ENCODE measurements at regions not wholly inside any gene's neighbourhood (a gene's known extent, or its start where the extent isn't known, plus 50 kb on each side); places are given as distances from the start of the nearest gene placed in this dataset.

GRCh38 chr5:82389347-82389746 lies 111.2 kb upstream of the RPS23 start:
- Mint-ChIP-seq H3K4me3 (peak overlapping the region; percentile 23), H3K4me1 (ENCODE audit: low read depth) (peaks cover 15% of the 10 kb centered on the region), H3K9me3 (peaks cover 2% of the 10 kb centered on the region), H3K36me3 (ENCODE audit: low read depth) (no peaks in the 10 kb centered on the region), H3K27ac (peak overlapping the region; percentile 93), H3K27me3 (no peaks in the 10 kb centered on the region)
- DNase-seq: no peak

- Mint-ChIP-seq H3K4me1 (ENCODE audit: low read depth) (peaks cover 15% of the 10 kb centered on the region), H3K36me3 (ENCODE audit: low read depth) (no peaks in the 10 kb centered on the region), H3K9me3 (peaks cover 2% of the 10 kb centered on the region), H3K27me3 (no peaks in the 10 kb centered on the region), H3K4me3 (no peak overlapping the region), H3K27ac (peak overlapping the region; percentile 93)
- DNase-seq: no peak
Measured at GRCh38 chr5:82388181-82388580, 110.0 kb upstream of the RPS23 start.

- Mint-ChIP-seq H3K27ac (no peak overlapping the region), H3K36me3 (ENCODE audit: low read depth) (no peaks in the 10 kb centered on the region), H3K27me3 (no peaks in the 10 kb centered on the region), H3K4me1 (ENCODE audit: low read depth) (peaks cover 15% of the 10 kb centered on the region), H3K9me3 (peaks cover 2% of the 10 kb centered on the region), H3K4me3 (no peak overlapping the region)
- DNase-seq: no peak
Measured at GRCh38 chr5:82387819-82388166, 109.6 kb upstream of the RPS23 start.

GRCh38 chr5:82387001-82387818 lies 109.1 kb upstream of the RPS23 start:
- H3K36me3 Mint-ChIP-seq (ENCODE audit: low read depth): no peaks in the 10 kb centered on the region
- H3K9me3 Mint-ChIP-seq: peaks cover 2% of the 10 kb centered on the region
- DNase-seq: no peak
- H3K4me1 Mint-ChIP-seq (ENCODE audit: low read depth): peaks cover 15% of the 10 kb centered on the region
- H3K27ac Mint-ChIP-seq: no peak overlapping the region
- no peaks in the 10 kb centered on the region for H3K27me3 Mint-ChIP-seq
- no peak overlapping the region for H3K4me3 Mint-ChIP-seq

GRCh38 chr5:82386576-82386975 lies 108.4 kb upstream of the RPS23 start:
- Mint-ChIP-seq H3K27ac (no peak overlapping the region), H3K36me3 (ENCODE audit: low read depth) (no peaks in the 10 kb centered on the region), H3K4me3 (no peak overlapping the region), H3K27me3 (no peaks in the 10 kb centered on the region), H3K4me1 (ENCODE audit: low read depth) (peaks cover 17% of the 10 kb centered on the region), H3K9me3 (peaks cover 2% of the 10 kb centered on the region)
- no peak for DNase-seq

- Mint-ChIP-seq H3K27ac (no peak overlapping the region), H3K4me3 (no peak overlapping the region), H3K4me1 (ENCODE audit: low read depth) (peaks cover 14% of the 10 kb centered on the region)
Measured at GRCh38 chr5:82384034-82384750, 106.0 kb upstream of the RPS23 start.

GRCh38 chr5:82381591-82381990 lies 103.4 kb upstream of the RPS23 start:
- H3K27me3 Mint-ChIP-seq: no peaks in the 10 kb centered on the region
- DNase-seq: no peak
- H3K9me3 Mint-ChIP-seq: no peaks in the 10 kb centered on the region
- no peaks in the 10 kb centered on the region for H3K36me3 Mint-ChIP-seq (ENCODE audit: low read depth)
- no peak overlapping the region for H3K27ac Mint-ChIP-seq
- H3K4me3 Mint-ChIP-seq: no peak overlapping the region
- H3K4me1 Mint-ChIP-seq (ENCODE audit: low read depth): peaks cover 7% of the 10 kb centered on the region

More at GRCh38 chr5:82384034-82384750, 106.0 kb upstream of the RPS23 start:
- peaks cover 2% of the 10 kb centered on the region for H3K9me3 Mint-ChIP-seq
- no peaks in the 10 kb centered on the region for H3K27me3 Mint-ChIP-seq
- DNase-seq: no peak
- no peaks in the 10 kb centered on the region for H3K36me3 Mint-ChIP-seq (ENCODE audit: low read depth)

GRCh38 chr5:82376307-82376706 lies 98.2 kb upstream of the RPS23 start:
- Mint-ChIP-seq H3K27me3 (no peaks in the 10 kb centered on the region), H3K36me3 (ENCODE audit: low read depth) (no peaks in the 10 kb centered on the region), H3K4me1 (ENCODE audit: low read depth) (peaks cover 17% of the 10 kb centered on the region), H3K9me3 (peaks cover 7% of the 10 kb centered on the region), H3K4me3 (no peak overlapping the region), H3K27ac (no peak overlapping the region)
- DNase-seq: no peak

GRCh38 chr5:82375488-82376244 lies 97.5 kb upstream of the RPS23 start:
- Mint-ChIP-seq H3K4me1 (ENCODE audit: low read depth) (peaks cover 14% of the 10 kb centered on the region), H3K4me3 (no peak overlapping the region), H3K27ac (no peak overlapping the region), H3K9me3 (peaks cover 7% of the 10 kb centered on the region), H3K27me3 (no peaks in the 10 kb centered on the region), H3K36me3 (ENCODE audit: low read depth) (no peaks in the 10 kb centered on the region)
- no peak for DNase-seq

GRCh38 chr5:82374637-82375036 lies 96.5 kb upstream of the RPS23 start:
- H3K4me1 Mint-ChIP-seq (ENCODE audit: low read depth): peaks cover 14% of the 10 kb centered on the region
- peak overlapping the region; percentile 54 for H3K27ac Mint-ChIP-seq
- H3K27me3 Mint-ChIP-seq: no peaks in the 10 kb centered on the region
- H3K36me3 Mint-ChIP-seq (ENCODE audit: low read depth): no peaks in the 10 kb centered on the region
- peaks cover 7% of the 10 kb centered on the region for H3K9me3 Mint-ChIP-seq
- H3K4me3 Mint-ChIP-seq: no peak overlapping the region
- no peak for DNase-seq

GRCh38 chr5:82367930-82368329 lies 89.8 kb upstream of the RPS23 start:
- DNase-seq: no peak
- Mint-ChIP-seq H3K27me3 (peaks cover 4% of the 10 kb centered on the region), H3K9me3 (peaks cover 2% of the 10 kb centered on the region), H3K27ac (no peak overlapping the region), H3K4me1 (ENCODE audit: low read depth) (peaks cover 19% of the 10 kb centered on the region), H3K4me3 (no peak overlapping the region), H3K36me3 (ENCODE audit: low read depth) (no peaks in the 10 kb centered on the region)

GRCh38 chr5:82365744-82366228 lies 87.6 kb upstream of the RPS23 start:
- no peak overlapping the region for H3K4me3 Mint-ChIP-seq
- H3K27ac Mint-ChIP-seq: peak overlapping the region; percentile 63
- no peaks in the 10 kb centered on the region for H3K36me3 Mint-ChIP-seq (ENCODE audit: low read depth)
- H3K4me1 Mint-ChIP-seq (ENCODE audit: low read depth): peaks cover 25% of the 10 kb centered on the region
- H3K27me3 Mint-ChIP-seq: peaks cover 8% of the 10 kb centered on the region
- H3K9me3 Mint-ChIP-seq: no peaks in the 10 kb centered on the region
- DNase-seq: no peak

GRCh38 chr5:82365026-82365425 lies 86.9 kb upstream of the RPS23 start:
- no peak for DNase-seq
- Mint-ChIP-seq H3K9me3 (no peaks in the 10 kb centered on the region), H3K4me3 (no peak overlapping the region), H3K27me3 (peaks cover 8% of the 10 kb centered on the region), H3K36me3 (ENCODE audit: low read depth) (no peaks in the 10 kb centered on the region), H3K4me1 (ENCODE audit: low read depth) (peaks cover 32% of the 10 kb centered on the region), H3K27ac (no peak overlapping the region)

- Mint-ChIP-seq H3K9me3 (no peaks in the 10 kb centered on the region), H3K27me3 (peaks cover 8% of the 10 kb centered on the region), H3K27ac (no peak overlapping the region), H3K4me1 (ENCODE audit: low read depth) (peaks cover 37% of the 10 kb centered on the region), H3K4me3 (no peak overlapping the region), H3K36me3 (ENCODE audit: low read depth) (no peaks in the 10 kb centered on the region)
- DNase-seq: no peak
Measured at GRCh38 chr5:82364497-82364896, 86.3 kb upstream of the RPS23 start.
